Left renal cortex interstitium (tissue), 4 donors: ENCODE measurements at regions not wholly inside any gene's neighbourhood (a gene's known extent, or its start where the extent isn't known, plus 50 kb on each side); places are given as distances from the start of the nearest gene placed in this dataset.
"Not testable (repeated sequence)": the region's sequence is repeated elsewhere in the genome, so short reads cannot be mapped to it uniquely, and the experiment has no call there.

Experiments
- DNase-seq, 4 donors: peaks; one replicate each; pipeline ENCODE4 v3.0.0-alpha.2; 2013; ENCODE audit warnings: low read depth in 4 of 4, low spot score in 2 of 4, missing footprints in 1 of 4

- no peak for DNase-seq
These were observed 236.4 kb downstream of the NFATC2 start for GRCh38 chr20:51306081-51306480.

GRCh38 chr20:51305316-51306052, 237.0 kb downstream of the NFATC2 start:
- no peak for DNase-seq

GRCh38 chr20:51303731-51304670, 238.5 kb downstream of the NFATC2 start:
- no peak for DNase-seq

- DNase-seq = no peak
These were observed 241.5 kb downstream of the NFATC2 start for GRCh38 chr20:51301026-51301425.

GRCh38 chr20:51300104-51300503, 242.4 kb downstream of the NFATC2 start:
- no peak for DNase-seq

- DNase-seq = no peak
These were observed 243.1 kb downstream of the NFATC2 start for GRCh38 chr20:51299413-51299812.

GRCh38 chr20:51298141-51298749, 244.3 kb downstream of the NFATC2 start:
- DNase-seq = no peak

GRCh38 chr20:51287628-51288413, 254.7 kb downstream of the NFATC2 start:
- DNase-seq = no peak

- no peak for DNase-seq
These were observed 255.8 kb downstream of the NFATC2 start for GRCh38 chr20:51286758-51287157.

GRCh38 chr20:51285684-51286083, 256.8 kb downstream of the NFATC2 start:
- no peak for DNase-seq

- DNase-seq = no peak
These were observed 257.6 kb downstream of the NFATC2 start for GRCh38 chr20:51284871-51285270.

- no peak for DNase-seq
These were observed 258.3 kb downstream of the NFATC2 start for GRCh38 chr20:51284176-51284575.

GRCh38 chr20:51281521-51281920, 258.6 kb upstream of the KCNG1 start:
- DNase-seq = no peak

- DNase-seq = no peak
These were observed 257.1 kb upstream of the KCNG1 start for GRCh38 chr20:51280047-51280446.

GRCh38 chr20:51277961-51278360, 255.1 kb upstream of the KCNG1 start:
- no peak for DNase-seq

- DNase-seq = no peak
These were observed 253.4 kb upstream of the KCNG1 start for GRCh38 chr20:51276296-51276695.

GRCh38 chr20:51275826-51276225, 252.9 kb upstream of the KCNG1 start:
- DNase-seq = no peak

GRCh38 chr20:51275181-51275580, 252.3 kb upstream of the KCNG1 start:
- no peak for DNase-seq

- DNase-seq = no peak
These were observed 249.5 kb upstream of the KCNG1 start for GRCh38 chr20:51272401-51272800.

GRCh38 chr20:51271931-51272330, 249.0 kb upstream of the KCNG1 start:
- DNase-seq = no peak

GRCh38 chr20:51271289-51271688, 248.4 kb upstream of the KCNG1 start:
- not testable (repeated sequence) for DNase-seq
